ENCODE measurements at regions not wholly inside any gene's neighbourhood (a gene's known extent, or its start where the extent isn't known, plus 50 kb on each side); places are given as distances from the start of the nearest gene placed in this dataset.
A peak's percentile ranks its signal among the peaks of the same experiment; 100 is the strongest.

DNA sequence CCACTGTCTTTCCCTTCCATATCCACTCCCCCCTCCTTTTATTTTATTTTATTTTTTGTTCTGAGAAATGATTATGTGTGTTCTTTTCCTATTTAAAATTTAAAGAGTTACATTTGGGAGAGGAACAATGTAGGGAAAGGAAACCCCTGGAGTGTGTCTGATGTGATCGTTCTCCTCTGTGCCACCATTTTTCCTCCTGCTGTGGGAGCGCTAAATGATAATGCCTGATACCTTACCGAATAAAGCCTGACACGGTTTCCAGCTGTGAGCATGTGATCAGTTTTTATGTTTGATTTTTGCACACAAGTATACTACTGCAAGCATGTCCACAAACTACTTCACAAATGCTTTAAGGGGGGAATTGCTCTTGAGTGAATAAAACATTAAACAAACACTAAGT lies 317.8 kb upstream of the FANCL start:
- Histone ChIP-seq H3K4me2 (ENCODE audit: low read depth, low read length) (no peak overlapping the region), H3K9me2 (replicated peaks; ENCODE audit: insufficient read depth, low read length) (no peaks in the 10 kb centered on the region), H3K27ac (ENCODE audit: low read length) (no peak overlapping the region), H3K4me1 (ENCODE audit: low read length) (no peaks in the 10 kb centered on the region), H3K27me3 (replicated peaks; ENCODE audit: insufficient read depth, low read length) (no peaks in the 10 kb centered on the region), H2AFZ (ENCODE audit: low read length) (no peak overlapping the region), H3F3A (ENCODE audit: insufficient read depth, low read length) (no peaks in the 10 kb centered on the region), H3K36me3 (replicated peaks; ENCODE audit: insufficient read depth, low read length) (no peaks in the 10 kb centered on the region), H4K20me1 (ENCODE audit: insufficient read depth, low read length) (no peaks in the 10 kb centered on the region), H3K9ac (ENCODE audit: low read length) (no peak overlapping the region), H3K79me2 (ENCODE audit: low read length) (no peaks in the 10 kb centered on the region), H3K9me3 (replicated peaks; ENCODE audit: insufficient read depth, low read length) (no peaks in the 10 kb centered on the region), H3K4me3 (ENCODE audit: low read length) (no peak overlapping the region)
- no peak for DNase-seq
- no peak for TF ChIP-seq EZH2phosphoT487 (IDR thresholded peaks at IDR 0.05; ENCODE audit: low read length)
- TF ChIP-seq, protein P1, sequence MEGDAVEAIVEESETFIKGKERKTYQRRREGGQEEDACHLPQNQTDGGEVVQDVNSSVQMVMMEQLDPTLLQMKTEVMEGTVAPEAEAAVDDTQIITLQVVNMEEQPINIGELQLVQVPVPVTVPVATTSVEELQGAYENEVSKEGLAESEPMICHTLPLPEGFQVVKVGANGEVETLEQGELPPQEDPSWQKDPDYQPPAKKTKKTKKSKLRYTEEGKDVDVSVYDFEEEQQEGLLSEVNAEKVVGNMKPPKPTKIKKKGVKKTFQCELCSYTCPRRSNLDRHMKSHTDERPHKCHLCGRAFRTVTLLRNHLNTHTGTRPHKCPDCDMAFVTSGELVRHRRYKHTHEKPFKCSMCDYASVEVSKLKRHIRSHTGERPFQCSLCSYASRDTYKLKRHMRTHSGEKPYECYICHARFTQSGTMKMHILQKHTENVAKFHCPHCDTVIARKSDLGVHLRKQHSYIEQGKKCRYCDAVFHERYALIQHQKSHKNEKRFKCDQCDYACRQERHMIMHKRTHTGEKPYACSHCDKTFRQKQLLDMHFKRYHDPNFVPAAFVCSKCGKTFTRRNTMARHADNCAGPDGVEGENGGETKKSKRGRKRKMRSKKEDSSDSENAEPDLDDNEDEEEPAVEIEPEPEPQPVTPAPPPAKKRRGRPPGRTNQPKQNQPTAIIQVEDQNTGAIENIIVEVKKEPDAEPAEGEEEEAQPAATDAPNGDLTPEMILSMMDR (IDR thresholded peaks at IDR 0.05; ENCODE audit: low read length), result no peak
- no peak for TF ChIP-seq EZH2 (optimal IDR thresholded peaks at IDR 0.05; ENCODE audit: low read depth, low read length)

DNA sequence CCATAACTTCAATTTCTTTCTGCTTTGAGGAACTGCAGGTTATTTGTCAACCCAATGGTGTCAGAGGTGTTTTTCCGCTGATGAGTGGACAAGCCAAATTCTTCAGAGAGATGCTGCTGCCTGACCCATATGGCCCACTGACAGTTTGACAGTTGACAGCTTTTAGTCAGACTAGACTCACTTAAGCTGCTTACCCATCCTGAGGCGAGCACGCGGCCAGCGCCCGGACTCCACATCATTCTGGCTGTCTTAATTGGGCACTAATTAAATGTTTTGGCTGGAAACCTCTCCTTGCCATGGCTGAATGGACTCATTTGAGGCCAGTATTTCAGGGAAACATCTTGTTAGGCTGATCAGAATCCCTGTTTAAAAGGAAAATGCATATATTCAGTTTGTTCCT lies 316.1 kb upstream of the FANCL start:
- no peak overlapping the region for H3K4me3 ChIP-seq (ENCODE audit: low read length)
- no peaks in the 10 kb centered on the region for H3K27me3 ChIP-seq (replicated peaks; ENCODE audit: insufficient read depth, low read length)
- DNase-seq, result no peak
- H3K27ac ChIP-seq (ENCODE audit: low read length), result no peak overlapping the region
- no peaks in the 10 kb centered on the region for H3F3A ChIP-seq (ENCODE audit: insufficient read depth, low read length)
- H3K79me2 ChIP-seq (ENCODE audit: low read length), result no peaks in the 10 kb centered on the region
- H3K4me1 ChIP-seq (ENCODE audit: low read length), result no peaks in the 10 kb centered on the region
- H3K9me3 ChIP-seq (replicated peaks; ENCODE audit: insufficient read depth, low read length), result no peaks in the 10 kb centered on the region
- no peak overlapping the region for H3K4me2 ChIP-seq (ENCODE audit: low read depth, low read length)
- H3K9me2 ChIP-seq (replicated peaks; ENCODE audit: insufficient read depth, low read length), result no peaks in the 10 kb centered on the region
- H3K9ac ChIP-seq (ENCODE audit: low read length), result no peak overlapping the region
- no peaks in the 10 kb centered on the region for H4K20me1 ChIP-seq (ENCODE audit: insufficient read depth, low read length)
- H2AFZ ChIP-seq (ENCODE audit: low read length), result no peak overlapping the region
- TF ChIP-seq, protein P1 (IDR thresholded peaks at IDR 0.05; ENCODE audit: low read length), result no peak
- TF ChIP-seq EZH2 (optimal IDR thresholded peaks at IDR 0.05; ENCODE audit: low read depth, low read length), result no peak
- TF ChIP-seq EZH2phosphoT487 (IDR thresholded peaks at IDR 0.05; ENCODE audit: low read length), result no peak
- H3K36me3 ChIP-seq (replicated peaks; ENCODE audit: insufficient read depth, low read length), result no peaks in the 10 kb centered on the region

DNA sequence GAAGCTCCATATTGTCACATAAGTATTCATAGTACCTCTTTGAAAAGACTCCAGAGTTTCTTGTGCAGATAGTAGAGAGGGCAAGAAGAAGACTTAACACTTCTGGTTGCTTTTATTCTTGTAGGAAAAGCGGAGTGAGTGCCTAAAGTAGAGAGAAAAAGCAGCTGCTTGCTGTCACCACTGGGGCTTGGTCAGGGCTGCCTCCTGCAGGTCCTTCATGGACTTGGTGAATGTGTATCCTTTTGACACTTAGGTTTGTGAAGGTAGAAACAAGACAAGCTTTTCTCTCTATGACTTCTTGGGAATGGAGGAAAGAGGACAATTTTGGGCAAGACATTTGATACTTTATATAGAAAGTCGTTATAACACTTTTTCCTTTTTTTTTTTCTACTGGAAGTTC lies 312.8 kb upstream of the FANCL start:
- H3K4me2 ChIP-seq (ENCODE audit: low read depth, low read length), result no peak overlapping the region
- no peaks in the 10 kb centered on the region for H3K36me3 ChIP-seq (replicated peaks; ENCODE audit: insufficient read depth, low read length)
- no peaks in the 10 kb centered on the region for H3K9me3 ChIP-seq (replicated peaks; ENCODE audit: insufficient read depth, low read length)
- H4K20me1 ChIP-seq (ENCODE audit: insufficient read depth, low read length), result no peaks in the 10 kb centered on the region
- H3F3A ChIP-seq (ENCODE audit: insufficient read depth, low read length), result no peaks in the 10 kb centered on the region
- H2AFZ ChIP-seq (ENCODE audit: low read length), result no peak overlapping the region
- no peaks in the 10 kb centered on the region for H3K79me2 ChIP-seq (ENCODE audit: low read length)
- DNase-seq, result no peak
- H3K4me1 ChIP-seq (ENCODE audit: low read length), result no peaks in the 10 kb centered on the region
- no peaks in the 10 kb centered on the region for H3K27me3 ChIP-seq (replicated peaks; ENCODE audit: insufficient read depth, low read length)
- no peak overlapping the region for H3K4me3 ChIP-seq (ENCODE audit: low read length)
- no peak overlapping the region for H3K27ac ChIP-seq (ENCODE audit: low read length)
- no peak overlapping the region for H3K9ac ChIP-seq (ENCODE audit: low read length)
- TF ChIP-seq EZH2 (optimal IDR thresholded peaks at IDR 0.05; ENCODE audit: low read depth, low read length), result no peak
- TF ChIP-seq, protein P1 (IDR thresholded peaks at IDR 0.05; ENCODE audit: low read length), result peak; percentile 19
- no peaks in the 10 kb centered on the region for H3K9me2 ChIP-seq (replicated peaks; ENCODE audit: insufficient read depth, low read length)

Data from MM.1S (cell line).